GM23338 (cell line): ENCODE measurements at regions not wholly inside any gene's neighbourhood (a gene's known extent, or its start where the extent isn't known, plus 50 kb on each side); places are given as distances from the start of the nearest gene placed in this dataset.

Source experiments
- ATAC-seq: fragments of 200-7000 bp; cut with Tn5 transposase; 3 replicates; pipeline ENCODE4 v1.9.1; 2020
- DNase-seq: peaks from one replicate; pipeline ENCODE4 v3.0.0-alpha.2; 2015; ENCODE audit warnings: low spot score
- H2AFZ ChIP-seq: fragments of 200-600 bp; sonication (generic); 2 replicates; pipeline ENCODE4 v1.8.0; 2016; ENCODE audit warnings: antibody characterized with exemption, mild to moderate bottlenecking, moderate library complexity
- H3F3A ChIP-seq: fragments of 200-600 bp; sonication (generic); replicated peaks from 2 replicates; pipeline ENCODE4 v1.8.0; 2017; ENCODE audit warnings: antibody characterized with exemption, mixed run types, low read depth
- H3K27ac ChIP-seq: fragments of 200-600 bp; sonication (generic); 2 replicates; pipeline ENCODE4 v1.6.1; 2016; ENCODE audit warnings: low read depth
- H3K27me3 ChIP-seq: fragments of 200-600 bp; sonication (generic); 2 replicates; pipeline ENCODE4 v1.8.0; 2016; ENCODE audit warnings: mild to moderate bottlenecking, mixed run types, moderate library complexity; ENCODE audit not compliant: insufficient read depth
- H3K36me3 ChIP-seq: fragments of 200-600 bp; sonication (generic); 2 replicates; pipeline ENCODE4 v1.8.0; 2016; ENCODE audit warnings: mild to moderate bottlenecking; ENCODE audit not compliant: insufficient read depth
- H3K4me1 ChIP-seq: fragments of 200-600 bp; sonication (generic); 2 replicates; pipeline ENCODE4 v1.8.0; 2016; ENCODE audit warnings: mild to moderate bottlenecking, moderate library complexity; ENCODE audit not compliant: insufficient read depth
- H3K4me2 ChIP-seq: fragments of 200-600 bp; sonication (generic); 2 replicates; pipeline ENCODE4 v1.7.1; 2017; ENCODE audit warnings: mixed run types
- H3K4me3 ChIP-seq: fragments of 200-600 bp; sonication (generic); 2 replicates; pipeline ENCODE4 v1.6.1; 2016; ENCODE audit warnings: mixed run types
- H3K79me2 ChIP-seq: fragments of 200-600 bp; sonication (generic); replicated peaks from 2 replicates; pipeline ENCODE4 v1.8.0; 2017; ENCODE audit warnings: mild to moderate bottlenecking; ENCODE audit not compliant: insufficient read depth
- H3K9me2 ChIP-seq: fragments of 200-600 bp; sonication (generic); 2 replicates; pipeline ENCODE4 v1.8.0; 2017; ENCODE audit not compliant: insufficient read depth
- H4K20me1 ChIP-seq: fragments of 200-600 bp; sonication (generic); replicated peaks from 2 replicates; pipeline ENCODE4 v1.8.0; 2017; ENCODE audit warnings: mild to moderate bottlenecking; ENCODE audit not compliant: insufficient read depth
- H3K27ac Mint-ChIP-seq: 2 replicates; pipeline ENCODE4 v1.8.0; 2020; ENCODE audit warnings: inconsistent platforms, mild to moderate bottlenecking, moderate library complexity, mixed read lengths
- H3K27me3 Mint-ChIP-seq: 3 replicates; pipeline ENCODE4 v1.8.0; 2022; ENCODE audit warnings: low read depth, mild to moderate bottlenecking, moderate library complexity, mixed read lengths, inconsistent platforms; ENCODE audit not compliant: insufficient read depth, poor library complexity
- H3K36me3 Mint-ChIP-seq: 3 replicates; pipeline ENCODE4 v1.8.0; 2021; ENCODE audit warnings: low read depth, mild to moderate bottlenecking, inconsistent platforms, moderate library complexity, mixed read lengths
- H3K4me1 Mint-ChIP-seq: 3 replicates; pipeline ENCODE4 v1.8.0; 2020; ENCODE audit warnings: mild to moderate bottlenecking, inconsistent platforms, mixed read lengths
- H3K4me3 Mint-ChIP-seq: 3 replicates; pipeline ENCODE4 v1.8.0; 2021; ENCODE audit warnings: moderate library complexity, mild to moderate bottlenecking, inconsistent platforms, mixed read lengths
- H3K9me3 Mint-ChIP-seq: 3 replicates; pipeline ENCODE4 v1.8.0; 2020; ENCODE audit warnings: moderate library complexity, mild to moderate bottlenecking, inconsistent platforms, mixed read lengths
- CREB1 ChIP-seq: fragments of 250-450 bp; sonication (Bioruptor Pico); IDR thresholded peaks from 2 replicates; pipeline ENCODE4 v1.5.0; 2020; ENCODE audit warnings: low read depth, mild to moderate bottlenecking, moderate library complexity
- EZH2 ChIP-seq: fragments of 200-600 bp; sonication (generic); IDR thresholded peaks from one replicate; pipeline ENCODE4 v1.8.0; 2017; ENCODE audit warnings: antibody characterized with exemption, mild to moderate bottlenecking, low read depth; ENCODE audit not compliant: unreplicated experiment
- EZH2phosphoT487 ChIP-seq: fragments of 200-600 bp; sonication (generic); IDR thresholded peaks from one replicate; pipeline ENCODE4 v1.8.1; 2018; ENCODE audit warnings: antibody characterized with exemption; ENCODE audit not compliant: unreplicated experiment
- JUNB ChIP-seq: IDR thresholded peaks from one replicate; pipeline ENCODE4 v1.6.1; 2016; ENCODE audit warnings: antibody characterized with exemption; ENCODE audit not compliant: unreplicated experiment
- NANOG ChIP-seq: IDR thresholded peaks from 2 replicates; pipeline ENCODE4 v1.6.1; 2016; ENCODE audit warnings: antibody characterized with exemption, borderline replicate concordance
- REST ChIP-seq: IDR thresholded peaks from one replicate; pipeline ENCODE4 v1.6.1; 2018; ENCODE audit warnings: antibody characterized with exemption; ENCODE audit not compliant: unreplicated experiment
- ZNF114 ChIP-seq: fragments of 250-450 bp; sonication (Bioruptor Pico); IDR thresholded peaks from 2 replicates; pipeline ENCODE4 v1.5.0; 2020; ENCODE audit warnings: mild to moderate bottlenecking, moderate library complexity
- ZNF462 ChIP-seq: fragments of 250-450 bp; sonication (Bioruptor Pico); IDR thresholded peaks from 2 replicates; pipeline ENCODE4 v1.5.0; 2020; ENCODE audit warnings: mild to moderate bottlenecking, moderate library complexity

- no peak for TF ChIP-seq JUNB
- TF ChIP-seq ZNF462 (CRISPR knock-in tag), result no peak
- TF ChIP-seq EZH2phosphoT487, result no peak
- no peak for TF ChIP-seq ZNF114
- TF ChIP-seq REST, result no peak
- no peak for TF ChIP-seq EZH2
- no peak for TF ChIP-seq NANOG
- TF ChIP-seq CREB1, result no peak
- H3K27ac ChIP-seq, result no peak overlapping the region
- no peaks in the 10 kb centered on the region for H3K79me2 ChIP-seq
- H3K4me3 ChIP-seq, result no peak overlapping the region
- DNase-seq, result no peak
- H3K27me3 ChIP-seq, result no peaks in the 10 kb centered on the region
- no peaks in the 10 kb centered on the region for H4K20me1 ChIP-seq
- H2AFZ ChIP-seq, result no peak overlapping the region
- Mint-ChIP-seq H3K4me1 (peaks cover 11% of the 10 kb centered on the region; the same call in 2 of the 3 replicates), H3K27ac (no peak overlapping the region), H3K27me3 (peaks cover 3% of the 10 kb centered on the region), H3K4me3 (no peak overlapping the region), H3K36me3 (no peaks in the 10 kb centered on the region), H3K9me3 (no peaks in the 10 kb centered on the region)
- ATAC-seq, result no peak
- no peaks in the 10 kb centered on the region for H3K36me3 ChIP-seq
- H3K4me1 ChIP-seq, result no peaks in the 10 kb centered on the region
- H3K4me2 ChIP-seq, result no peak overlapping the region
- H3K9me2 ChIP-seq, result no peaks in the 10 kb centered on the region
- H3F3A ChIP-seq, result no peaks in the 10 kb centered on the region
Observed at GRCh38 chr6:139509167-139509566, 134.7 kb upstream of the CITED2 start.
